ENCODE measurements at regions not wholly inside any gene's neighbourhood (a gene's known extent, or its start where the extent isn't known, plus 50 kb on each side); places are given as distances from the start of the nearest gene placed in this dataset.

DNA sequence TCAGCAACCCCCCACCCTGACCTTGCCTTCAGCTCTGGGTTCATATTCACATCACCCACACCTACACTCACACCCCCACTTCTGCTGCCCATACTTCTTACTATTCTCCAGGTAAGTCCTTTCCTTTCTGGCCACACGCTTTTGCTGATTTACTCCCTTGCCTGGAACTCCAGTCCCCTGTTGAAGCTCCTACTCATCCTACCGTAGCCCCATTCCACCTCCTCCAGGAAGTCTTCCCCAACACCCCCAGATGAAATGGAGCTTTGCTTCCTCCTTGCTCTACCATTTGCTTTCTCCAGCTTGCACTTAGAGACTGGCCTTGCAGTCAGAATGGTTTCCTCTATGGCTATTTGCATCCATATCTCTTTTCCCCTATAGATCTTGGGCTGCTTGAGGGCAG, 182.3 kb downstream of the MELK start:
- Mint-ChIP-seq H3K27me3 (ENCODE audit: low read depth) (peaks cover 76% of the 10 kb centered on the region), H3K9me3 (ENCODE audit: low read depth) (no peaks in the 10 kb centered on the region), H3K36me3 (ENCODE audit: low read depth) (no peaks in the 10 kb centered on the region), H3K4me3 (ENCODE audit: unreplicated experiment) (no peak overlapping the region), H3K4me1 (ENCODE audit: low read depth) (no peaks in the 10 kb centered on the region), H3K27ac (ENCODE audit: unreplicated experiment) (no peak overlapping the region)
- TF ChIP-seq, protein P1, sequence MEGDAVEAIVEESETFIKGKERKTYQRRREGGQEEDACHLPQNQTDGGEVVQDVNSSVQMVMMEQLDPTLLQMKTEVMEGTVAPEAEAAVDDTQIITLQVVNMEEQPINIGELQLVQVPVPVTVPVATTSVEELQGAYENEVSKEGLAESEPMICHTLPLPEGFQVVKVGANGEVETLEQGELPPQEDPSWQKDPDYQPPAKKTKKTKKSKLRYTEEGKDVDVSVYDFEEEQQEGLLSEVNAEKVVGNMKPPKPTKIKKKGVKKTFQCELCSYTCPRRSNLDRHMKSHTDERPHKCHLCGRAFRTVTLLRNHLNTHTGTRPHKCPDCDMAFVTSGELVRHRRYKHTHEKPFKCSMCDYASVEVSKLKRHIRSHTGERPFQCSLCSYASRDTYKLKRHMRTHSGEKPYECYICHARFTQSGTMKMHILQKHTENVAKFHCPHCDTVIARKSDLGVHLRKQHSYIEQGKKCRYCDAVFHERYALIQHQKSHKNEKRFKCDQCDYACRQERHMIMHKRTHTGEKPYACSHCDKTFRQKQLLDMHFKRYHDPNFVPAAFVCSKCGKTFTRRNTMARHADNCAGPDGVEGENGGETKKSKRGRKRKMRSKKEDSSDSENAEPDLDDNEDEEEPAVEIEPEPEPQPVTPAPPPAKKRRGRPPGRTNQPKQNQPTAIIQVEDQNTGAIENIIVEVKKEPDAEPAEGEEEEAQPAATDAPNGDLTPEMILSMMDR (IDR thresholded peaks at IDR 0.05) = no peak
- no peak for DNase-seq (ENCODE audit: low spot score)

DNA sequence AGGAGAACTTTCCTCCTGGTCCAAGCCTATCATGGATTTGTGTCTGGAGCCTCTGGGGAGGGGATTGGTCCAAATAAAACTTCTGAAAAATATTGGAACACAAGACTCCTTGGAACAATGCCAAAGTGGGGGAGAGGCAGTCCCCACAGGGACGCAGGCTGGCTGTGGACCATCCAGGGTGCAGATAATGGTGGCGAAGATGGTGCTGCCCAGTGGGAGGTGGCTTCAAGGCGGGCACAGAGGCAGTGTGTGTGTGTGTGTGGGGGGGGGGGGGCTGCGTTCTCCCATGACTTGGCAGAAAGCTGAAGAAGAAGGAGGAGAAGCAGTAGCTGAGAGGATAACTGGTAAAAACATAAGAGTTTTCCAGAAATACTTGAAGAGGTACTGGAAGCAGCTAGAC, 186.4 kb downstream of the MELK start:
- H3K9me3 Mint-ChIP-seq (ENCODE audit: low read depth) = no peaks in the 10 kb centered on the region
- H3K27ac Mint-ChIP-seq (ENCODE audit: unreplicated experiment) = no peak overlapping the region
- no peaks in the 10 kb centered on the region for H3K36me3 Mint-ChIP-seq (ENCODE audit: low read depth)
- peaks cover 74% of the 10 kb centered on the region for H3K27me3 Mint-ChIP-seq (ENCODE audit: low read depth)
- TF ChIP-seq, protein P1 (IDR thresholded peaks at IDR 0.05) = no peak
- H3K4me1 Mint-ChIP-seq (ENCODE audit: low read depth) = no peaks in the 10 kb centered on the region
- no peak overlapping the region for H3K4me3 Mint-ChIP-seq (ENCODE audit: unreplicated experiment)
- no peak for DNase-seq (ENCODE audit: low spot score)

DNA sequence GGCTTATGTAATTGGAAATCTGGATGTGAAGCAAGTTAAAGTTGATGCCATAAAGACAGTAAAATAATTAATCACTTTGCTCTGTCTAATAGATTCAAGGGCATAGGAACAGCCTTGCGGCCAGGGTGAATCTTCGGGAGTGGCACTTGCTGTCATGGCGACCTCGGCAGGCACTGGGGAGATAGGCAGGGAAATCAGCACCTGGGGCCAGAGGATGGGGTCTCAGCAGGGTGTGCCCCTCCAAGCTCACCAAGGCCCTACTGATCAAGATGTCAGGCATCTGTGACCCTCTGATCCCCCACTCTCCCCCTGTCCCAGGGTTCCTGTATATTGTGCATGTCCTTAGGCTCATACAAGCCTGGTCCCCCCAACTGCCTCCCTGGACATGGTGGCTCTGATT, 187.3 kb downstream of the MELK start:
- peaks cover 67% of the 10 kb centered on the region for H3K27me3 Mint-ChIP-seq (ENCODE audit: low read depth)

DNA sequence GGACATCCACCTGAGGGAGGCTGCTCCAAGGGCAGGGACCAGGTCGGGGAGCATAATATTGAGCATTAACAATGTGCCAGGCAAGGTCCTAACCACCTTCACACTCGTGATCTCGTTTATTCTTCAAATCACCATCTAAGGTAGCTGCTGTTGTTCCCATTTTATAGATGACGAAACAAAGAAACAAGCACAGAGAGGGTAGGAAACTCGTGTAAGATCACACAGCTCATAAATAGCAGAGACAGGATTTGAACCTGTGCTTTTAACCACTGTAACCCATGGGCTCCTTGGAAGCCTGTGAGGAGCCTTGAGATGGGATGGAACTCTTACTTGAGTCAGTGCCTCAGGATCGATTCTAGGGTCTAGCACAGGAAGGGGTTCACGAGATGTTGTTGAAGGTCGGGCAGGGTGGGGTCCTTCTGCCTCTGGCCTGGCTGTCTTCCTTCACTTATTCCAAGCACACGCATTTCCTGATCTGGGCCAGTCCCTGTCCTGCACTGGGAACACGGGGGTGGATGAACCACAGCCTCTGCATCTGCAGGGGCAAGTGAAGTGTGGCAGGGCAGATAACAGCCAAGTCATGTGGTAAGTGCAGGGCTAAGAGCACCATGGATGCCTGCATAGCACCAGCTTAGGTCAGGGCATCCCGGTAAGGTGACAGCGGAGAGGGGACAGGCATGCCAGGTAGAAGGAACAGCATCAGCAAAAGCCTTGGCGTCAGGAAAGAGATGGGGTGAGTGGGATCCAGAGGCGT, 188.1 kb downstream of the MELK start:
- TF ChIP-seq, protein P1 (IDR thresholded peaks at IDR 0.05) = no peak
- Mint-ChIP-seq H3K4me1 (ENCODE audit: low read depth) (no peaks in the 10 kb centered on the region), H3K4me3 (ENCODE audit: unreplicated experiment) (no peak overlapping the region), H3K27me3 (ENCODE audit: low read depth) (peaks cover 59% of the 10 kb centered on the region), H3K27ac (ENCODE audit: unreplicated experiment) (no peak overlapping the region), H3K9me3 (ENCODE audit: low read depth) (no peaks in the 10 kb centered on the region), H3K36me3 (ENCODE audit: low read depth) (no peaks in the 10 kb centered on the region)
- DNase-seq (ENCODE audit: low spot score) = no peak

More for the DNA sequence above, 187.3 kb downstream of the MELK start:
- Mint-ChIP-seq H3K4me3 (ENCODE audit: unreplicated experiment) (no peak overlapping the region), H3K9me3 (ENCODE audit: low read depth) (no peaks in the 10 kb centered on the region), H3K36me3 (ENCODE audit: low read depth) (no peaks in the 10 kb centered on the region), H3K27ac (ENCODE audit: unreplicated experiment) (no peak overlapping the region), H3K4me1 (ENCODE audit: low read depth) (no peaks in the 10 kb centered on the region)
- TF ChIP-seq, protein P1 (IDR thresholded peaks at IDR 0.05) = no peak
- DNase-seq (ENCODE audit: low spot score) = no peak

DNA sequence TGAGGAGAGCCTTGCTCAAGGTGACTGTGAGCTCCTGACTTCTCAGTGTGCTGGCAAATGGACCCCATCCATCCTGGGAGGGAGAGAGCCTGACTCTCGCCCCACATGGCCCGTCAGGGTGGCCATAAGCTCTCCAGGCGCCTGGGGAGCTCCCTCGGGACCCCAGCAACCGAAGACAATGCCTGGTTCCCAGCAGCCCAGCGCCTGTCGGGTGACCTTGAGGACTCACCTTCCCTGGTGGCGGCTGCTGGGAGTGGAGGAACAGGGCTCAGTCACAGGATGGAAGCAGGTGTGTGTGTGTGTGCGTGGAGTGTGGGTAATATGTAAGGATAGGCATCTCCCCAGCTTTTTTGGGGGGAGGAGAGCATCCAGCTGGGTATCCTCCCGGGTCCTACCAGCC, 190.3 kb downstream of the MELK start:
- peaks cover 53% of the 10 kb centered on the region for H3K27me3 Mint-ChIP-seq (ENCODE audit: low read depth)

More for the DNA sequence above, 190.3 kb downstream of the MELK start:
- TF ChIP-seq, protein P1 (IDR thresholded peaks at IDR 0.05) = no peak
- Mint-ChIP-seq H3K36me3 (ENCODE audit: low read depth) (no peaks in the 10 kb centered on the region), H3K9me3 (ENCODE audit: low read depth) (no peaks in the 10 kb centered on the region), H3K4me1 (ENCODE audit: low read depth) (no peaks in the 10 kb centered on the region), H3K4me3 (ENCODE audit: unreplicated experiment) (no peak overlapping the region), H3K27ac (ENCODE audit: unreplicated experiment) (no peak overlapping the region)
- DNase-seq (ENCODE audit: low spot score) = no peak
